ENCODE measurements at regions not wholly inside any gene's neighbourhood (a gene's known extent, or its start where the extent isn't known, plus 50 kb on each side); places are given as distances from the start of the nearest gene placed in this dataset.
A peak's percentile ranks its signal among the peaks of the same experiment; 100 is the strongest.

GRCh38 chr10:78703593-78703992 is 365.2 kb upstream of the ZMIZ1 start:
- BruUV-seq (replicated peaks), result no TSS peak
- Histone ChIP-seq H3K9me2 (replicated peaks; ENCODE audit: low read length) (peaks cover 16% of the 10 kb centered on the region), H3K4me2 (ENCODE audit: low read length) (no peak overlapping the region), H4K20me1 (ENCODE audit: low read length) (no peaks in the 10 kb centered on the region), H3K27ac (ENCODE audit: low read length) (no peak overlapping the region), H3F3A (ENCODE audit: low read length, unreplicated experiment) (no peaks in the 10 kb centered on the region), H3K36me3 (ENCODE audit: low read depth, low read length) (no peaks in the 10 kb centered on the region), H3K79me2 (ENCODE audit: low read length) (no peaks in the 10 kb centered on the region), H3K9ac (ENCODE audit: low read length) (no peak overlapping the region), H3K4me3 (ENCODE audit: low read length) (no peak overlapping the region), H2AFZ (ENCODE audit: low read length) (no peak overlapping the region), H3K27me3 (ENCODE audit: low read length) (no peaks in the 10 kb centered on the region), H3K9me3 (ENCODE audit: low read length) (no peaks in the 10 kb centered on the region), H3K4me1 (ENCODE audit: insufficient read depth, low read length) (peaks cover 27% of the 10 kb centered on the region)
- ChIA-PET POLR2A (ENCODE audit: unreplicated experiment) (no interaction called here), CTCF (no interaction called here)
- TF ChIP-seq EZH2phosphoT487 (IDR thresholded peaks at IDR 0.05; ENCODE audit: borderline replicate concordance, low read length) (no peak), CTCF (conservative IDR thresholded peaks at IDR 0.05; ENCODE audit: low read depth, low read length) (no peak), EZH2 (IDR thresholded peaks at IDR 0.05; ENCODE audit: low read length, unreplicated experiment) (no peak)
- intact Hi-C loops (cut with micrococcal nuclease), result no loop called here
- DNase-seq (no peak), ATAC-seq (no peak)

GRCh38 chr10:78706256-78706655 is 362.5 kb upstream of the ZMIZ1 start:
- CTCF ChIA-PET, result interaction anchor here (0.6 to 0.9 kb wide), 2 partner anchors 11 to 300 kb away, joined by 3 to 16 read pairs; no protein-coding TSS in a partner anchor
- DNase-seq (peak; percentile 100), ATAC-seq (peak; percentile 99)
- Histone ChIP-seq H2AFZ (ENCODE audit: low read length) (no peak overlapping the region), H3K27me3 (ENCODE audit: low read length) (no peaks in the 10 kb centered on the region), H3F3A (ENCODE audit: low read length, unreplicated experiment) (no peaks in the 10 kb centered on the region), H3K4me3 (ENCODE audit: low read length) (no peak overlapping the region), H3K9ac (ENCODE audit: low read length) (no peak overlapping the region), H3K4me2 (ENCODE audit: low read length) (no peak overlapping the region; the same call in 1 of the 2 replicates), H4K20me1 (ENCODE audit: low read length) (no peaks in the 10 kb centered on the region), H3K9me3 (ENCODE audit: low read length) (no peaks in the 10 kb centered on the region), H3K36me3 (ENCODE audit: low read depth, low read length) (no peaks in the 10 kb centered on the region), H3K27ac (ENCODE audit: low read length) (no peak overlapping the region), H3K4me1 (ENCODE audit: insufficient read depth, low read length) (peaks cover 13% of the 10 kb centered on the region), H3K9me2 (replicated peaks; ENCODE audit: low read length) (peaks cover 4% of the 10 kb centered on the region; the same call in 1 of the 2 replicates), H3K79me2 (ENCODE audit: low read length) (no peaks in the 10 kb centered on the region)
- intact Hi-C loops (cut with micrococcal nuclease), result no loop called here
- POLR2A ChIA-PET (ENCODE audit: unreplicated experiment), result interaction anchor here (0.6 kb wide), 1 partner anchor 99 kb away, joined by 4 read pairs; no protein-coding TSS in a partner anchor
- TF ChIP-seq EZH2 (IDR thresholded peaks at IDR 0.05; ENCODE audit: low read length, unreplicated experiment), result no peak
- TF ChIP-seq EZH2phosphoT487 (IDR thresholded peaks at IDR 0.05; ENCODE audit: borderline replicate concordance, low read length), result no peak
- no peak for TF ChIP-seq CTCF (conservative IDR thresholded peaks at IDR 0.05; ENCODE audit: low read depth, low read length)
- BruUV-seq (replicated peaks), result no TSS peak

GRCh38 chr10:78706726-78707540 is 361.8 kb upstream of the ZMIZ1 start:
- Histone ChIP-seq H3K4me2 (ENCODE audit: low read length) (no peak overlapping the region), H2AFZ (ENCODE audit: low read length) (no peak overlapping the region), H3K27me3 (ENCODE audit: low read length) (no peaks in the 10 kb centered on the region), H3K9me2 (replicated peaks; ENCODE audit: low read length) (no peaks in the 10 kb centered on the region), H3K9ac (ENCODE audit: low read length) (no peak overlapping the region), H3K4me3 (ENCODE audit: low read length) (no peak overlapping the region), H4K20me1 (ENCODE audit: low read length) (no peaks in the 10 kb centered on the region), H3K79me2 (ENCODE audit: low read length) (no peaks in the 10 kb centered on the region), H3K4me1 (ENCODE audit: insufficient read depth, low read length) (peaks cover 13% of the 10 kb centered on the region), H3K27ac (ENCODE audit: low read length) (no peak overlapping the region), H3K9me3 (ENCODE audit: low read length) (no peaks in the 10 kb centered on the region), H3K36me3 (ENCODE audit: low read depth, low read length) (no peaks in the 10 kb centered on the region), H3F3A (ENCODE audit: low read length, unreplicated experiment) (no peaks in the 10 kb centered on the region)
- ATAC-seq (no peak), DNase-seq (no peak)
- intact Hi-C loops (cut with micrococcal nuclease), result no loop called here
- ChIA-PET CTCF (no interaction called here), POLR2A (ENCODE audit: unreplicated experiment) (interaction anchor here (0.6 kb wide), 1 partner anchor 17 kb away, joined by 5 read pairs; no protein-coding TSS in a partner anchor)
- no TSS peak for BruUV-seq (replicated peaks)
- TF ChIP-seq CTCF (conservative IDR thresholded peaks at IDR 0.05; ENCODE audit: low read depth, low read length) (no peak), EZH2phosphoT487 (IDR thresholded peaks at IDR 0.05; ENCODE audit: borderline replicate concordance, low read length) (no peak), EZH2 (IDR thresholded peaks at IDR 0.05; ENCODE audit: low read length, unreplicated experiment) (no peak)

Data from PC-3 (cell line).